B cell (primary cell): ENCODE measurements at regions not wholly inside any gene's neighbourhood (a gene's known extent, or its start where the extent isn't known, plus 50 kb on each side); places are given as distances from the start of the nearest gene placed in this dataset.
"Not testable (repeated sequence)": the region's sequence is repeated elsewhere in the genome, so short reads cannot be mapped to it uniquely, and the experiment has no call there.

Experiments
- ATAC-seq: fragments of 200-7000 bp; cut with Tn5 transposase; one replicate; pipeline ENCODE4 v1.10.0; 2021; ENCODE audit warnings: low read depth, mild to moderate bottlenecking, moderate number of reproducible peaks, moderate library complexity
- CTCF ChIA-PET: fragments of 350-600 bp; sonication (Branson Sonifier 250); formaldehyde crosslinking; loops from one replicate; lab custom pipeline; 2021; ENCODE audit warnings: antibody characterized with exemption, inconsistent platforms; lab: Charles Lee
- POLR2A ChIA-PET: fragments of 350-600 bp; sonication (Branson Sonifier 250); formaldehyde crosslinking; loops from one replicate; lab custom pipeline; 2021; ENCODE audit warnings: antibody characterized with exemption; lab: Charles Lee
- DNase-seq: peaks from one replicate; pipeline ENCODE4 v3.0.0; 2013
- H2AFZ ChIP-seq: 2 replicates; pipeline ENCODE4 v1.6.1; 2012; ENCODE audit warnings: mild to moderate bottlenecking, low read depth, low read length; ENCODE audit not compliant: insufficient read depth, poor library complexity, severe bottlenecking
- H3K27ac ChIP-seq, 2 donors: 1 replicate in 1 of 2; 2 replicates in 1 of 2; pipeline ENCODE4 v1.5.1; 2012 to 2013; ENCODE audit warnings: low read length in 2 of 2, mild to moderate bottlenecking in 2 of 2, moderate library complexity in 1 of 2
- H3K27me3 ChIP-seq, 4 experiments: fragments of 200-600 bp in 1 of 4; sonication (generic) in 1 of 4; replicated peaks in 1 of 4; 1 replicate in 2 of 4; 2 replicates in 2 of 4; pipeline versions ENCODE4 v1.6.1 to v1.7.0; 2013 to 2016; ENCODE audit warnings: low read length in 3 of 4, mild to moderate bottlenecking in 2 of 4, mixed read lengths in 1 of 4, moderate library complexity in 1 of 4; ENCODE audit not compliant: insufficient read depth in 4 of 4, control insufficient read depth in 3 of 4; ENCODE audit errors: control extremely low read depth in 1 of 4
- H3K36me3 ChIP-seq, 2 experiments: replicated peaks in 1 of 2; 1 replicate in 1 of 2; 2 replicates in 1 of 2; pipeline versions ENCODE4 v1.6.1 to v1.7.1; 2013; ENCODE audit warnings: low read length in 1 of 2; ENCODE audit not compliant: insufficient read depth in 2 of 2, control insufficient read depth in 1 of 2; ENCODE audit errors: control extremely low read depth in 1 of 2, extremely low read depth in 1 of 2
- H3K4me1 ChIP-seq, 2 donors: fragments of 200-600 bp in 1 of 2; sonication (generic) in 1 of 2; 1 replicate in 1 of 2; 2 replicates in 1 of 2; pipeline versions ENCODE4 v1.5.1 to v1.6.1; 2013 to 2017; ENCODE audit warnings: low read length in 2 of 2; ENCODE audit not compliant: control insufficient read depth in 2 of 2, insufficient read depth in 2 of 2
- H3K4me2 ChIP-seq: replicated peaks from 2 replicates; pipeline ENCODE3; 2012; ENCODE audit warnings: mild to moderate bottlenecking, low read depth, low read length; ENCODE audit not compliant: poor library complexity, severe bottlenecking
- H3K4me3 ChIP-seq, 5 experiments: fragments of 200-600 bp in 1 of 5; sonication (generic) in 1 of 5; 1 replicate in 3 of 5; 2 replicates in 2 of 5; pipeline versions ENCODE4 v1.5.1 to v1.7.0; 2011 to 2016; ENCODE audit warnings: low read length in 4 of 5, mild to moderate bottlenecking in 4 of 5, low read depth in 2 of 5, control low read depth in 1 of 5, moderate library complexity in 1 of 5; ENCODE audit not compliant: insufficient read depth in 1 of 5; ENCODE audit errors: control extremely low read depth in 1 of 5, extremely low read depth in 1 of 5
- H3K79me2 ChIP-seq: fragments of 200-600 bp; sonication (generic); one replicate; pipeline ENCODE4 v1.6.0; 2016; ENCODE audit warnings: low read length; ENCODE audit not compliant: control insufficient read depth, insufficient read depth
- H3K9ac ChIP-seq: fragments of 200-600 bp; sonication (generic); 2 replicates; pipeline ENCODE4 v1.6.1; 2017; ENCODE audit warnings: mild to moderate bottlenecking, low read length, moderate library complexity
- H3K9me3 ChIP-seq, 3 donors: one replicate each; pipeline versions ENCODE4 v1.6.1 to v1.7.1; 2013; ENCODE audit warnings: low read length in 2 of 3; ENCODE audit not compliant: control insufficient read depth in 2 of 3, insufficient read depth in 1 of 3; ENCODE audit errors: control extremely low read depth in 1 of 3
- H4K20me1 ChIP-seq: 2 replicates; pipeline ENCODE4 v1.6.0; 2012; ENCODE audit warnings: mild to moderate bottlenecking, low read length; ENCODE audit not compliant: insufficient read depth, control insufficient read depth, poor library complexity, severe bottlenecking
- H3K27ac Mint-ChIP-seq: one replicate; pipeline ENCODE4 v1.8.0; 2021; ENCODE audit warnings: mixed read lengths
- H3K27me3 Mint-ChIP-seq: one replicate; pipeline ENCODE4 v1.8.0; 2021; ENCODE audit warnings: mixed read lengths
- H3K4me1 Mint-ChIP-seq: one replicate; pipeline ENCODE4 v1.8.0; 2021; ENCODE audit warnings: mixed read lengths
- H3K4me3 Mint-ChIP-seq: one replicate; pipeline ENCODE4 v1.8.0; 2021; ENCODE audit warnings: mixed read lengths
- H3K9me3 Mint-ChIP-seq: one replicate; pipeline ENCODE4 v1.8.0; 2022; ENCODE audit warnings: mixed read lengths; ENCODE audit not compliant: insufficient read depth
- WGBS: methylation state at CpG from one replicate; pipeline ENCODE4 v1.1.5; 2013; ENCODE audit warnings: missing lambda C conversion rate; ENCODE audit not compliant: insufficient coverage; 5-methylcytosine and 5-hydroxymethylcytosine counted together
- intact Hi-C: fragments of 100-400 bp; cut with micrococcal nuclease; formaldehyde crosslinking; loops from one replicate; pipeline ENCODE4 v1.10.0; 2022

DNA sequence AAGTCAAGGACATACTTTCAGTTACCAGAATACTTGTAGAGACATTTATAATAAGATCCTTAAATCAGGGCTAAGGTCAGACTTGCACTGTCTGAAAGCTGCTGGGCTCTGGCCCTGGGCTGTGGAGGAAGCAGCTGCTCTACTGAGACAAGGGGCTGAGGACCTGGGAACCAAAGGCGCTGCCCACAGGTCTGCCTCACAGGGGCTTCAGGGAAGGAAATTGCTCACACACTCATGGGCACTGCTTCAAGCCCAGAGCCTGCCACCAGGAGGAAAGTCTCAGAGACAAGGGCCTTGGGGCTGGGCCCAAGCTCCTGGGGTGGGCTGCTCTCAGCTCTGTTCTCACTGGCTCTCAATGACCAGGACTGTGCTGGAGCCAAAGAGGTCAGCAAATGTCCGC, 614.1 kb downstream of the RPIA start:
- H4K20me1 ChIP-seq, H3K9me3 Mint-ChIP-seq, H3K4me2 ChIP-seq, H3K9ac ChIP-seq, intact Hi-C loops, H2AFZ ChIP-seq, H3K9me3 ChIP-seq, CTCF ChIA-PET, ATAC-seq, H3K4me1 Mint-ChIP-seq, H3K27ac Mint-ChIP-seq, H3K79me2 ChIP-seq, POLR2A ChIA-PET, H3K36me3 ChIP-seq, H3K4me3 Mint-ChIP-seq, H3K27me3 Mint-ChIP-seq, H3K27ac ChIP-seq, H3K27me3 ChIP-seq, DNase-seq, H3K4me3 ChIP-seq, H3K4me1 ChIP-seq: not testable (repeated sequence)
- WGBS = no CpG with 5 or more reads among the region's 2 CpGs

DNA sequence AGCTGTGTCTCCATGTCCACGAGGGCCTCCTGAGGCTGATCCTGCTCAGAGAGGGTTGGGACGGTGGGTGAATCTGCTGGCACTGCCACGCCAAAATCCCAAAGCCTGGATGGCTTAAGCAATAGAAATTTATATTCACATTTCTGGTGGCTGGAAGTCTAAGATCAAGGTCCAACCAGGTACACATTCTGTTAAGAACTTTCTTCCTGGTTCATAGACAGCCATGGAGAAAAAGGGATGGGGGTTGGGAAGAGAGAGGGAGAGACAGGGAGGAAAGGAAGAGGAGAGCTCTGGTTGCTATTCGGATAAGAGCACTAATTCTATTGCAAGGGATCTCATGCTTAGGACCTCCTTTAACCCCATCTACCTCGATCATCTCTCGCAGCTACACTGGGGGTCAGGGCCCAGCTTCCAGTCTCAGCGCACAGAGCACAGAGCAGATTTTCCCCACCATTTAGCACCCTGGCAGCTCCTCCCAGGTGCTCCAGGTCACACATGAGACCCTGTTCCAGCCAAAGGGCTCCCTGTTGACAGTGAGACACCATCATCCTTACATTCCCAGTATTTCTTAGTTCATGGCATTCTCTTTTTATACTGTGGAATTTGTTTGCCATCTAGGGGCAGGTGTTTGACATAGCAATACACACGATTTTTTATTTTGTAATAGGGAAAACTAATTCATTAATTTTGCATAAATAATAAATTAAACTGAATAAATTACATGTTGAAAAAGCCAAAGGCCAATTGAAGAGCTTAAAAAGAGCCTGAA, 615.6 kb downstream of the RPIA start:
- H3K27me3 Mint-ChIP-seq, CTCF ChIA-PET, H3K4me3 Mint-ChIP-seq, H3K4me2 ChIP-seq, ATAC-seq, H3K9ac ChIP-seq, DNase-seq, intact Hi-C loops, H3K27me3 ChIP-seq, H3K9me3 Mint-ChIP-seq, POLR2A ChIA-PET, H3K4me1 ChIP-seq, H3K27ac ChIP-seq, H3K4me1 Mint-ChIP-seq, H3K27ac Mint-ChIP-seq, H3K9me3 ChIP-seq, H4K20me1 ChIP-seq, H3K36me3 ChIP-seq, H3K79me2 ChIP-seq, H2AFZ ChIP-seq, H3K4me3 ChIP-seq: not testable (repeated sequence)
- WGBS = no CpG with 5 or more reads among the region's 8 CpGs

DNA sequence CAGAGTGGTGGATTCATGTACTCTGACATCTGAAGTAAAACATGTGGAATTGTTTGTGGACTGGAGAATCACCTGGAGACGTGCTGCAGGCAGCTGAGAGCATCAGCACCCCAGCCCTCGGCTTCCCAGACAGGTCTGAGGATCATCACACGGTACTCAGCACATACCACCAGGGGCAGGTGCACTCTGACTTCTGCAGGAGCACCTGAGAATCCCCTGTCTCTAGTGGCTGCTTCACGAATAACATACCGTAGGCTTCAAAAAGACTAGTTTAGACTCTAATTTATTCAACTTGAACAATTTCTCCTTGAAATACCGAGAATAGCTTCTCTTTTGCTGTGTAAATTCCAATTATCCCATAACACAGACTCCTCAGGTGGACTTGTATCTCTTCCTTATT, 627.5 kb downstream of the RPIA start:
- not testable (repeated sequence) for H3K4me1 ChIP-seq, H3K9ac ChIP-seq

DNA sequence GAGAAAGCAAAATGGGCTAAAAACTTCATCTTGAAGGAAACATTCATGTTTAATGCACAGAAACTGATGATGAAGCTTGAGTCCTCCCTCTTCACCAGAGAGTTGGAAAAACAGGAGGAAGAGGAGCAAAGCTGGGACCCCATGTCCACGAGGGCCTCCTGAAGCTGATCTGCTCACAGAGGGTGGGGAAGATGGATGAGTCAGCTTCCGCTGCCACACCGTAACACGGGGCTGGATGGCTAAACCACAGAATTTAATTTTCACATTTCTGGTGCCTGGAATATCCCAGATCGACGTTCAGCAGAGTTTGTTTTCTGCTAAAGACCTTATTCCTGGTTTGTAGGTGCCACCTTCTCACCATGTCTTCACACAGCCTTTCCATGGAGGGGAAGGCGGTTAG, 634.4 kb downstream of the RPIA start:
- H3K9me3 ChIP-seq, H4K20me1 ChIP-seq, H3K4me3 Mint-ChIP-seq, H3K4me3 ChIP-seq, H3K79me2 ChIP-seq, H3K4me2 ChIP-seq, intact Hi-C loops, H3K36me3 ChIP-seq, CTCF ChIA-PET, H3K4me1 Mint-ChIP-seq, H3K27ac ChIP-seq, H3K4me1 ChIP-seq, H3K27me3 ChIP-seq, DNase-seq, H3K27me3 Mint-ChIP-seq, ATAC-seq, H3K27ac Mint-ChIP-seq, H2AFZ ChIP-seq, H3K9me3 Mint-ChIP-seq, H3K9ac ChIP-seq, POLR2A ChIA-PET: not testable (repeated sequence)
- no CpG with 5 or more reads among the region's 7 CpGs for WGBS

More for the DNA sequence above, 627.5 kb downstream of the RPIA start:
- H3K4me3 ChIP-seq, DNase-seq, H3K4me2 ChIP-seq, intact Hi-C loops, H4K20me1 ChIP-seq, H3K79me2 ChIP-seq, H3K27me3 Mint-ChIP-seq, H3K27ac ChIP-seq, H3K4me1 Mint-ChIP-seq, H3K9me3 Mint-ChIP-seq, H2AFZ ChIP-seq, H3K36me3 ChIP-seq, POLR2A ChIA-PET, H3K27me3 ChIP-seq, ATAC-seq, H3K27ac Mint-ChIP-seq, CTCF ChIA-PET, H3K4me3 Mint-ChIP-seq, H3K9me3 ChIP-seq: not testable (repeated sequence)
- WGBS = no CpG with 5 or more reads among the region's 6 CpGs
